K562 (cell line): ENCODE measurements at regions not wholly inside any gene's neighbourhood (a gene's known extent, or its start where the extent isn't known, plus 50 kb on each side); places are given as distances from the start of the nearest gene placed in this dataset.

ENCODE experiments used
- ATAC-seq: fragments of 200-7000 bp; cut with Tn5 transposase; 3 replicates; pipeline ENCODE4 v1.9.1; 2020; ENCODE audit warnings: moderate library complexity
- BruUV-seq: library from RNA; stranded (reverse); fragments of 400-500 nt; replicated peaks from 2 replicates; lab custom pipeline; 2021; lab: Mats Ljungman, UMichigan
- CTCF ChIA-PET: fragments of 300-600 bp; formaldehyde crosslinking; extraction: SDS; loops from one replicate; lab custom pipeline; 2021; ENCODE audit warnings: low intra/inter-chr PET ratio; lab: Yijun Ruan, JAX
- POLR2A ChIA-PET: fragments of 300-600, 350-650 bp; sonication (Branson Sonifier 250); formaldehyde crosslinking; extraction: SDS; loops from one replicate; lab custom pipeline; 2021; ENCODE audit warnings: antibody characterized with exemption, inconsistent platforms; lab: Yijun Ruan, JAX
- DNase-seq, 4 experiments: peaks; one replicate each; pipeline versions ENCODE4 v3.0.0 to v3.0.0-alpha.2; 2011 to 2018; ENCODE audit warnings: low spot score in 3 of 4, mixed read lengths in 3 of 4; ENCODE audit errors: extremely low read depth in 1 of 4
- FAIRE-seq: peaks from 2 replicates; lab custom pipeline; 2011; peaks lifted over from hg19 to GRCh38; lab: Jason Lieb, UNC
- H2AFZ ChIP-seq: 2 replicates; pipeline ENCODE4 v1.6.0; 2011; ENCODE audit warnings: low read depth, low read length, control low read depth, inconsistent platforms
- H3K27ac ChIP-seq: fragments of 200-600 bp; 3 replicates; pipeline ENCODE4 v1.8.0; 2011; ENCODE audit warnings: low read depth, mild to moderate bottlenecking, control low read depth, inconsistent platforms, low read length, moderate library complexity, mixed read lengths; ENCODE audit errors: extremely low read depth
- H3K27me3 ChIP-seq, 2 experiments: fragments of 300-600 bp in 1 of 2; 2 replicates in 1 of 2; 3 replicates in 1 of 2; pipeline versions ENCODE4 v1.6.0 to v1.8.0; 2011; ENCODE audit warnings: inconsistent platforms in 2 of 2, low read length in 2 of 2, mild to moderate bottlenecking in 1 of 2, mixed read lengths in 1 of 2, moderate library complexity in 1 of 2; ENCODE audit not compliant: control insufficient read depth in 2 of 2, insufficient read depth in 2 of 2
- H3K36me3 ChIP-seq: fragments of 300-600 bp; 3 replicates; pipeline ENCODE4 v1.8.0; 2011; ENCODE audit warnings: mild to moderate bottlenecking, low read length, inconsistent platforms; ENCODE audit not compliant: control insufficient read depth, insufficient read depth
- H3K4me1 ChIP-seq, 2 experiments: fragments of 200-600 bp in 1 of 2; replicated peaks in 1 of 2; 2 replicates in 1 of 2; 3 replicates in 1 of 2; pipeline versions ENCODE4 v1.5.1 to v1.8.0; 2011; ENCODE audit warnings: inconsistent platforms in 2 of 2, low read length in 2 of 2, mild to moderate bottlenecking in 1 of 2, mixed read lengths in 1 of 2, moderate library complexity in 1 of 2; ENCODE audit not compliant: control insufficient read depth in 2 of 2, insufficient read depth in 2 of 2
- H3K4me2 ChIP-seq: 2 replicates; pipeline ENCODE4 v1.6.1; 2011; ENCODE audit warnings: low read length, control low read depth, inconsistent platforms, mixed read lengths; ENCODE audit not compliant: insufficient read depth
- H3K4me3 ChIP-seq: fragments of 200-600 bp; sonication (generic), shearing (Covaris generic); 2 replicates; pipeline ENCODE4 v1.5.1; 2016; ENCODE audit warnings: control low read depth, inconsistent platforms
- H3K79me2 ChIP-seq: fragments of 200-600 bp; 3 replicates; pipeline ENCODE4 v1.8.0; 2011; ENCODE audit warnings: low read length, inconsistent platforms; ENCODE audit not compliant: control insufficient read depth, insufficient read depth
- H3K9ac ChIP-seq, 2 experiments: 2 replicates each; pipeline versions ENCODE4 v1.6.0 to v1.6.1; 2011; ENCODE audit warnings: low read depth in 2 of 2, low read length in 2 of 2, control low read depth in 1 of 2, inconsistent platforms in 1 of 2, mild to moderate bottlenecking in 1 of 2, mixed read lengths in 1 of 2; ENCODE audit not compliant: insufficient read depth in 1 of 2
- H3K9me1 ChIP-seq: one replicate; pipeline ENCODE4 v1.6.0; 2011; ENCODE audit warnings: inconsistent platforms, mild to moderate bottlenecking, low read length, moderate library complexity; ENCODE audit not compliant: control insufficient read depth, insufficient read depth
- H3K9me3 ChIP-seq: replicated peaks from 2 replicates; pipeline ENCODE4 v1.5.1; 2011; ENCODE audit warnings: low read depth, low read length, inconsistent platforms; ENCODE audit not compliant: control insufficient read depth, insufficient read depth
- H4K20me1 ChIP-seq: replicated peaks from 2 replicates; pipeline ENCODE4 v1.6.1; 2011; ENCODE audit warnings: low read length, inconsistent platforms, mixed read lengths; ENCODE audit not compliant: control insufficient read depth, insufficient read depth
- BRD4 ChIP-seq: fragments of 200-600 bp; sonication (generic); IDR thresholded peaks from 2 replicates; pipeline ENCODE4 v1.6.1; 2017; ENCODE audit warnings: inconsistent platforms
- CXXC5 ChIP-seq: fragments of 250-450 bp; sonication (Bioruptor Pico); IDR thresholded peaks from 2 replicates; pipeline ENCODE4 v1.8.0; 2022; ENCODE audit warnings: inconsistent platforms, mild to moderate bottlenecking, moderate library complexity
- DPF2 ChIP-seq: fragments of 450-650 bp; IDR thresholded peaks from 2 replicates; pipeline ENCODE4 v1.6.1; 2016
- ETS2 ChIP-seq: IDR thresholded peaks from 2 replicates; pipeline ENCODE4 v1.6.1; 2016; ENCODE audit warnings: borderline replicate concordance, missing genetic modification characterization, mild to moderate bottlenecking, moderate library complexity, missing compliant biosample characterization; ENCODE audit not compliant: poor library complexity, severe bottlenecking
- ETV6 ChIP-seq, 3 experiments: fragments of 150-350 bp in 1 of 3; sonication (generic) in 1 of 3; formaldehyde crosslinking in 1 of 3; IDR thresholded peaks; 2 replicates each; pipeline versions ENCODE4 v1.6.1 to v1.8.0; 2014 to 2022; ENCODE audit warnings: borderline replicate concordance in 2 of 3, low read depth in 2 of 3, antibody characterized with exemption in 1 of 3, low read length in 1 of 3, mild to moderate bottlenecking in 1 of 3, missing genetic modification reagents in 1 of 3
- KDM4B ChIP-seq, 2 experiments: fragments of 450-650 bp in 1 of 2; sonication (generic) in 1 of 2; IDR thresholded peaks; 2 replicates each; pipeline ENCODE4 v1.6.1; 2016 to 2017; ENCODE audit warnings: borderline replicate concordance in 2 of 2, antibody characterized with exemption in 1 of 2, low read depth in 1 of 2, mild to moderate bottlenecking in 1 of 2
- LCOR ChIP-seq: sonication (generic); formaldehyde crosslinking; IDR thresholded peaks from 2 replicates; pipeline ENCODE4 v1.8.0; 2022; ENCODE audit warnings: mild to moderate bottlenecking, missing genetic modification reagents
- MLLT1 ChIP-seq, 2 experiments: fragments of 450-650 bp; IDR thresholded peaks; 2 replicates each; pipeline ENCODE4 v1.6.1; 2016
- NEUROD1 ChIP-seq: fragments of 150-350 bp; IDR thresholded peaks from 2 replicates; pipeline ENCODE4 v1.6.1; 2014; ENCODE audit warnings: borderline replicate concordance, low read length, low read depth; ENCODE audit not compliant: partially characterized antibody
- PHF20 ChIP-seq: fragments of 450-650 bp; IDR thresholded peaks from 2 replicates; pipeline ENCODE4 v1.6.1; 2018; ENCODE audit not compliant: partially characterized antibody
- SAFB2 ChIP-seq: fragments of 200-400 bp; formaldehyde crosslinking; IDR thresholded peaks from 2 replicates; pipeline ENCODE4 v1.6.1; 2018; ENCODE audit warnings: borderline replicate concordance, low read length, low read depth, moderate library complexity; ENCODE audit not compliant: severe bottlenecking
- SMAD3 ChIP-seq: fragments of 450-650 bp; formaldehyde crosslinking; conservative IDR thresholded peaks from 2 replicates; pipeline ENCODE4 v1.4.0; 2020; ENCODE audit warnings: mild to moderate bottlenecking
- SMC3 ChIP-seq: conservative IDR thresholded peaks from 2 replicates; pipeline ENCODE4 v1.6.1; 2011; ENCODE audit warnings: low read depth, low read length, improper control_type of control experiment; ENCODE audit not compliant: insufficient read depth
- SRSF9 ChIP-seq: fragments of 200-400 bp; formaldehyde crosslinking; IDR thresholded peaks from 2 replicates; pipeline ENCODE4 v1.6.1; 2017; ENCODE audit warnings: low read depth, low read length, borderline replicate concordance
- STAG1 ChIP-seq: sonication (generic); formaldehyde crosslinking; IDR thresholded peaks from 2 replicates; pipeline ENCODE4 v1.5.0; 2020; ENCODE audit warnings: missing genetic modification reagents, borderline replicate concordance
- TARDBP ChIP-seq: fragments of 450-650 bp; IDR thresholded peaks from 2 replicates; pipeline ENCODE4 v1.6.1; 2016
- ZNF165 ChIP-seq: fragments of 250-450 bp; sonication (Bioruptor Pico); IDR thresholded peaks from 2 replicates; pipeline ENCODE4 v1.4.0; 2020; ENCODE audit warnings: borderline replicate concordance
- ZNF445 ChIP-seq: fragments of 250-450 bp; sonication (Bioruptor Pico); IDR thresholded peaks from 2 replicates; pipeline ENCODE4 v1.4.0; 2020; ENCODE audit warnings: low read depth, mild to moderate bottlenecking, moderate library complexity
- WGBS: fragments of 100-300 bp; shearing (Covaris generic); methylation state at CpG from one replicate; pipeline ENCODE4 v1.1.6; 2016; ENCODE audit warnings: low coverage, mixed read lengths; ENCODE audit not compliant: insufficient coverage; ENCODE audit errors: missing lambda C conversion rate; 5-methylcytosine and 5-hydroxymethylcytosine counted together
- in situ Hi-C: fragments of 300-500 bp; cut with MboI; formaldehyde crosslinking; loops from 4 replicates; pipeline ENCODE4 v1.15.0; 2018; ENCODE audit warnings: inconsistent platforms, mixed read lengths
- intact Hi-C: fragments of 100-400 bp; cut with micrococcal nuclease; formaldehyde crosslinking; loops from 2 replicates; pipeline ENCODE4 v1.14.2; 2022

GRCh38 chr15:96187341-96188305, 142.9 kb upstream of the NR2F2 start:
- H3K27ac ChIP-seq: no peak overlapping the region
- ChIA-PET POLR2A (no interaction called here), CTCF (no interaction called here)
- ATAC-seq (peak; percentile 50), FAIRE-seq (peak; percentile 79), DNase-seq (peak in 1 of 4 experiments; percentile 14)
- whole genome bisulfite sequencing: 52% methylated on average over 10 of the region's 10 CpGs
- H3K9ac ChIP-seq: no peak overlapping the region
- intact Hi-C loops (no loop called here), in situ Hi-C loops (no loop called here)
- no peaks in the 10 kb centered on the region for H3K79me2 ChIP-seq
- no peaks in the 10 kb centered on the region for H3K27me3 ChIP-seq
- no peaks in the 10 kb centered on the region for H4K20me1 ChIP-seq
- H3K36me3 ChIP-seq: no peaks in the 10 kb centered on the region; the same call in 2 of the 3 replicates
- H2AFZ ChIP-seq: 0 out of 2 replicates have a peak overlapping the region, but pooled peaks have one; percentile 2
- H3K4me3 ChIP-seq: no peak overlapping the region
- BruUV-seq: no TSS peak
- H3K4me2 ChIP-seq: no peak overlapping the region
- H3K9me1 ChIP-seq: no peaks in the 10 kb centered on the region
- H3K4me1 ChIP-seq: no peaks in the 10 kb centered on the region; a peak in 1 of 5 replicates
- no peaks in the 10 kb centered on the region; the same call in 1 of the 2 replicates for H3K9me3 ChIP-seq
- TF ChIP-seq BRD4: no peak
- no peak for TF ChIP-seq SMAD3 (CRISPR knock-in tag)
- TF ChIP-seq SMC3: no peak
- no peak for TF ChIP-seq KDM4B (IDR thresholded peaks at IDR 0.05; ENCODE audit: borderline replicate concordance in 2 of 2, low read depth in 1 of 2)
- no peak for TF ChIP-seq MLLT1 (IDR thresholded peaks at IDR 0.05)
- TF ChIP-seq LCOR (CRISPR knock-in tag): no peak
- TF ChIP-seq ZNF165 (CRISPR knock-in tag): no peak
- TF ChIP-seq ETV6 (IDR thresholded peaks at IDR 0.05; ENCODE audit: borderline replicate concordance in 1 of 2, low read depth in 2 of 2, low read length in 1 of 2): no peak
- no peak for TF ChIP-seq ETV6 (CRISPR knock-in tag; IDR thresholded peaks at IDR 0.05; ENCODE audit: borderline replicate concordance)
- no peak for TF ChIP-seq PHF20
- no peak for TF ChIP-seq SAFB2
- no peak for TF ChIP-seq CXXC5 (CRISPR knock-in tag)
- TF ChIP-seq NEUROD1: no peak
- no peak for TF ChIP-seq STAG1
- TF ChIP-seq SRSF9: no peak
- TF ChIP-seq TARDBP: no peak
- no peak for TF ChIP-seq ZNF445 (CRISPR knock-in tag)
- no peak for TF ChIP-seq DPF2
- TF ChIP-seq ETS2: no peak
